ENCODE measurements at regions not wholly inside any gene's neighbourhood (a gene's known extent, or its start where the extent isn't known, plus 50 kb on each side); places are given as distances from the start of the nearest gene placed in this dataset.

GRCh38 chr11:44407211-44407996 lies 97.5 kb upstream of the ALX4 start:
- TF ChIP-seq, protein P1, sequence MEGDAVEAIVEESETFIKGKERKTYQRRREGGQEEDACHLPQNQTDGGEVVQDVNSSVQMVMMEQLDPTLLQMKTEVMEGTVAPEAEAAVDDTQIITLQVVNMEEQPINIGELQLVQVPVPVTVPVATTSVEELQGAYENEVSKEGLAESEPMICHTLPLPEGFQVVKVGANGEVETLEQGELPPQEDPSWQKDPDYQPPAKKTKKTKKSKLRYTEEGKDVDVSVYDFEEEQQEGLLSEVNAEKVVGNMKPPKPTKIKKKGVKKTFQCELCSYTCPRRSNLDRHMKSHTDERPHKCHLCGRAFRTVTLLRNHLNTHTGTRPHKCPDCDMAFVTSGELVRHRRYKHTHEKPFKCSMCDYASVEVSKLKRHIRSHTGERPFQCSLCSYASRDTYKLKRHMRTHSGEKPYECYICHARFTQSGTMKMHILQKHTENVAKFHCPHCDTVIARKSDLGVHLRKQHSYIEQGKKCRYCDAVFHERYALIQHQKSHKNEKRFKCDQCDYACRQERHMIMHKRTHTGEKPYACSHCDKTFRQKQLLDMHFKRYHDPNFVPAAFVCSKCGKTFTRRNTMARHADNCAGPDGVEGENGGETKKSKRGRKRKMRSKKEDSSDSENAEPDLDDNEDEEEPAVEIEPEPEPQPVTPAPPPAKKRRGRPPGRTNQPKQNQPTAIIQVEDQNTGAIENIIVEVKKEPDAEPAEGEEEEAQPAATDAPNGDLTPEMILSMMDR (IDR thresholded peaks at IDR 0.05) = no peak
- no peak for TF ChIP-seq POLR2A (IDR thresholded peaks at IDR 0.05)

All from right lobe of liver (tissue), 4 donors.